OCI-LY7 (cell line): ENCODE measurements at regions not wholly inside any gene's neighbourhood (a gene's known extent, or its start where the extent isn't known, plus 50 kb on each side); places are given as distances from the start of the nearest gene placed in this dataset.

Experiments used
- BruUV-seq: library from RNA; stranded (reverse); fragments of 400-500 nt; replicated peaks from 2 replicates; lab custom pipeline; 2021; lab: Mats Ljungman, UMichigan
- CTCF ChIA-PET: fragments of 300-600 bp; sonication (Branson Sonifier 250); formaldehyde crosslinking; loops from one replicate; lab custom pipeline; 2022; ENCODE audit warnings: antibody characterized with exemption; ENCODE audit not compliant: unreplicated experiment; lab: Charles Lee
- POLR2A ChIA-PET: fragments of 300-600 bp; sonication (Branson Sonifier 250); formaldehyde crosslinking; loops from one replicate; lab custom pipeline; 2022; ENCODE audit warnings: antibody characterized with exemption; lab: Charles Lee
- DNase-seq: peaks from one replicate; pipeline ENCODE4 v3.0.0-alpha.2; 2015; ENCODE audit warnings: low spot score
- H2AFZ ChIP-seq: fragments of 200-600 bp; sonication (generic), shearing (Covaris generic); 2 replicates; pipeline ENCODE4 v1.6.1; 2014; ENCODE audit warnings: mild to moderate bottlenecking, antibody characterized with exemption, low read length, moderate library complexity
- H3K27ac ChIP-seq: fragments of 200-600 bp; sonication (generic); 2 replicates; pipeline ENCODE4 v1.5.1; 2014; ENCODE audit warnings: mixed run types, low read depth, mild to moderate bottlenecking, moderate library complexity, low read length, inconsistent platforms; ENCODE audit not compliant: poor library complexity, severe bottlenecking
- H3K36me3 ChIP-seq: fragments of 200-600 bp; sonication (generic); 2 replicates; pipeline ENCODE4 v1.6.1; 2014; ENCODE audit warnings: mild to moderate bottlenecking, antibody characterized with exemption, low read length, moderate library complexity, mixed read lengths; ENCODE audit not compliant: insufficient read depth
- H3K4me1 ChIP-seq: fragments of 200-600 bp; sonication (generic); 2 replicates; pipeline ENCODE4 v1.5.1; 2014; ENCODE audit warnings: mild to moderate bottlenecking, low read length; ENCODE audit not compliant: insufficient read depth, poor library complexity, severe bottlenecking
- H3K4me2 ChIP-seq: fragments of 200-600 bp; sonication (generic); 2 replicates; pipeline ENCODE4 v1.6.1; 2014; ENCODE audit warnings: mild to moderate bottlenecking, low read length
- H3K4me3 ChIP-seq: fragments of 200-600 bp; sonication (generic); 2 replicates; pipeline ENCODE4 v1.5.1; 2014; ENCODE audit warnings: mild to moderate bottlenecking, low read depth, low read length; ENCODE audit not compliant: poor library complexity, severe bottlenecking
- H3K79me2 ChIP-seq: fragments of 200-600 bp; sonication (generic); 2 replicates; pipeline ENCODE4 v1.6.1; 2016; ENCODE audit warnings: low read depth, mild to moderate bottlenecking, low read length, moderate library complexity, mixed read lengths; ENCODE audit not compliant: insufficient read depth
- H3K9me2 ChIP-seq: fragments of 200-600 bp; sonication (generic); 2 replicates; pipeline ENCODE4 v1.6.1; 2016; ENCODE audit warnings: mild to moderate bottlenecking, low read length, mixed read lengths; ENCODE audit not compliant: insufficient read depth
- H3K9me3 ChIP-seq: fragments of 200-600 bp; sonication (generic); 2 replicates; pipeline ENCODE4 v1.6.1; 2014; ENCODE audit warnings: mild to moderate bottlenecking, mixed run types, low read length, mixed read lengths
- H4K20me1 ChIP-seq: fragments of 200-600 bp; sonication (generic); 2 replicates; pipeline ENCODE4 v1.6.1; 2014; ENCODE audit warnings: mild to moderate bottlenecking, antibody characterized with exemption, low read length, moderate library complexity, mixed read lengths; ENCODE audit not compliant: insufficient read depth
- EZH2phosphoT487 ChIP-seq: fragments of 200-600 bp; sonication (generic); IDR thresholded peaks from 2 replicates; pipeline ENCODE4 v1.6.1; 2018; ENCODE audit warnings: low read depth, borderline replicate concordance, mild to moderate bottlenecking, mixed run types, antibody characterized with exemption, low read length, moderate library complexity, mixed read lengths
- intact Hi-C: fragments of 100-400 bp; cut with micrococcal nuclease; formaldehyde crosslinking; loops from one replicate; pipeline ENCODE4 v1.10.0; 2022; ENCODE audit not compliant: unreplicated experiment
- TF ChIP-seq, protein P1 (sequence below): fragments of 200-600 bp; sonication (generic); conservative IDR thresholded peaks from 2 replicates; pipeline ENCODE4 v1.5.1; 2014; ENCODE audit warnings: mild to moderate bottlenecking, antibody characterized with exemption, low read length, moderate library complexity, mixed read lengths

DNA sequence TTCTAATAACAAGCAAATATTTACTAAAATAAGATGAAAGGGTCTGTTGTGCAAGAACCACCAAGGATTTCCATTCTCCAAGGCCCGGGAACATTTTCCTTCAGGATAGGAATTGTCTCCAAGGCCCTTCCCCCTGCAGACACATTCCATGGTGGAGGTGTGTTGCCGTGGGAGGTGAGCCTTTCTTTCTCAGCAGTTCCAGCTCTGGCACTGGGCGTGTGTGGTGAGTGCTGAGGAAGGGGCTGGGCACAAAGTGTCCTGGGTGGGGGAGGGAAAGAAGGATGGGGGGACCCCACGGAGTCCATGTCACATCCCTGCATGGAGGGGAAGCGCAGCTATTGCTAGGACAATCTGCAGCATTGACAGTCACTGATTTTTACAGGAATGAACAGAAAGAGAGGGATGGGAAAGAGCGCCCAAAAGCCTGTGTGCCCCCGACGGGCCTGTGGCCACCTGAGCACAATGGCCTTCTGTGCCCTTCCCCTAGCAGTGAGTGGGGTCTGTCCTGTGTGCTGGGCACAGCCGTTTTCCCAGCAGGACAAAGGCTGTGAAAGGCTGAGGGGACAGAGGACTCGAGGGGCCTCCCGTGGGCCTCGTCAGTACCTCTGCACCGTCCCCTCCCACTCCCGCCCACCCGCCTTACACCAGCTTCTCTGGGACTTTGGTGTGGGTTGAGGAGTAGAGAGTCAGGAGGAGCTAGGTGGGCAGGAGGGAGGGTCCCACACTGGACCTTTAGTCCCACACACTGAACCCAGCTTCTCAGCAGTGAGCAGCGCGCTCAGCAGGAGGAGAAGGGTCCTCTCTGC lies 79.8 kb downstream of the PTGR3 start:
- intact Hi-C loops, result no loop called here
- CTCF ChIA-PET, result interaction anchor here (0.6 kb wide), 1 partner anchor 505 kb away, joined by 3 read pairs; no protein-coding TSS in a partner anchor

DNA sequence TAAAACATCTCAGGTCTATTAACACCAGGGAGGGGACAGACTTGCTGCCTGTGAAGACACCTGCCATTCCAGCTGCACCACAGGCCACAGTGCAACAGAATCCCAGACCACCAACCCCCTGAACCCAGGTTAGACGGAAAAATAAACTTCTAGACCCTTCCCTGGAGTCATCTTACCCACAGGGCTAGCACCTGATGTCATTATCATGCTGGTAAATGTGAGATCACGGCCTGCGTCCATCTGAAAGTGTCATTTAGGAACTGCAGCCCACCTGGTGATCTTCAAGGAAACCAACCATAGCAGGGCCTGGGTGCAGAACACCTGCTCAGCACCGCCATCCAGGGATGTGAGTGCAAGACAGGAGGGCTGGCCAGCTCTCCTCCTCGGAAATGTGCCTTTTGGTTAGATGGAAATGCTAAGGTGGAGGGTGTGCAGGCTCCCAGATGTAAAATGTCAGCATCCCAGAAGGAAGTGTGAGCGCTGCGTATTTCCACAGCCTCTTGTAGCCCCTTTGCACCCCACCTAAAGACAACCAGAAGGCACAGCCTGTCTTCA lies 80.8 kb downstream of the PTGR3 start:
- intact Hi-C loops, result no loop called here
- BruUV-seq, result no TSS peak

More for the DNA sequence above, 79.8 kb downstream of the PTGR3 start:
- Histone ChIP-seq H3K36me3 (no peaks in the 10 kb centered on the region), H3K9me2 (no peaks in the 10 kb centered on the region), H3K79me2 (no peaks in the 10 kb centered on the region), H3K4me3 (no peak overlapping the region), H3K9me3 (no peaks in the 10 kb centered on the region), H4K20me1 (no peaks in the 10 kb centered on the region), H3K4me2 (no peak overlapping the region), H3K27ac (no peak overlapping the region), H2AFZ (no peak overlapping the region), H3K4me1 (no peaks in the 10 kb centered on the region)
- no peak for DNase-seq
- POLR2A ChIA-PET, result no interaction called here
- TF ChIP-seq EZH2phosphoT487, result no peak
- TF ChIP-seq, protein P1, sequence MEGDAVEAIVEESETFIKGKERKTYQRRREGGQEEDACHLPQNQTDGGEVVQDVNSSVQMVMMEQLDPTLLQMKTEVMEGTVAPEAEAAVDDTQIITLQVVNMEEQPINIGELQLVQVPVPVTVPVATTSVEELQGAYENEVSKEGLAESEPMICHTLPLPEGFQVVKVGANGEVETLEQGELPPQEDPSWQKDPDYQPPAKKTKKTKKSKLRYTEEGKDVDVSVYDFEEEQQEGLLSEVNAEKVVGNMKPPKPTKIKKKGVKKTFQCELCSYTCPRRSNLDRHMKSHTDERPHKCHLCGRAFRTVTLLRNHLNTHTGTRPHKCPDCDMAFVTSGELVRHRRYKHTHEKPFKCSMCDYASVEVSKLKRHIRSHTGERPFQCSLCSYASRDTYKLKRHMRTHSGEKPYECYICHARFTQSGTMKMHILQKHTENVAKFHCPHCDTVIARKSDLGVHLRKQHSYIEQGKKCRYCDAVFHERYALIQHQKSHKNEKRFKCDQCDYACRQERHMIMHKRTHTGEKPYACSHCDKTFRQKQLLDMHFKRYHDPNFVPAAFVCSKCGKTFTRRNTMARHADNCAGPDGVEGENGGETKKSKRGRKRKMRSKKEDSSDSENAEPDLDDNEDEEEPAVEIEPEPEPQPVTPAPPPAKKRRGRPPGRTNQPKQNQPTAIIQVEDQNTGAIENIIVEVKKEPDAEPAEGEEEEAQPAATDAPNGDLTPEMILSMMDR, result no peak
- no TSS peak for BruUV-seq

More for the DNA sequence above, 80.8 kb downstream of the PTGR3 start:
- H3K4me2 ChIP-seq, result no peak overlapping the region
- ChIA-PET POLR2A (no interaction called here), CTCF (no interaction called here)
- H3K4me1 ChIP-seq, result no peaks in the 10 kb centered on the region
- H3K4me3 ChIP-seq, result no peak overlapping the region
- DNase-seq, result no peak
- no peaks in the 10 kb centered on the region for H3K9me2 ChIP-seq
- H3K79me2 ChIP-seq, result no peaks in the 10 kb centered on the region
- H3K27ac ChIP-seq, result no peak overlapping the region
- H3K9me3 ChIP-seq, result no peaks in the 10 kb centered on the region
- no peak overlapping the region for H2AFZ ChIP-seq
- H4K20me1 ChIP-seq, result no peaks in the 10 kb centered on the region
- no peaks in the 10 kb centered on the region for H3K36me3 ChIP-seq
- TF ChIP-seq, protein P1, result no peak
- TF ChIP-seq EZH2phosphoT487, result no peak
